ENCODE measurements at regions not wholly inside any gene's neighbourhood (a gene's known extent, or its start where the extent isn't known, plus 50 kb on each side); places are given as distances from the start of the nearest gene placed in this dataset.

GRCh38 chr15:95822961-95823360 lies 507.5 kb upstream of the NR2F2 start:
- DNase-seq, result no peak

DNA sequence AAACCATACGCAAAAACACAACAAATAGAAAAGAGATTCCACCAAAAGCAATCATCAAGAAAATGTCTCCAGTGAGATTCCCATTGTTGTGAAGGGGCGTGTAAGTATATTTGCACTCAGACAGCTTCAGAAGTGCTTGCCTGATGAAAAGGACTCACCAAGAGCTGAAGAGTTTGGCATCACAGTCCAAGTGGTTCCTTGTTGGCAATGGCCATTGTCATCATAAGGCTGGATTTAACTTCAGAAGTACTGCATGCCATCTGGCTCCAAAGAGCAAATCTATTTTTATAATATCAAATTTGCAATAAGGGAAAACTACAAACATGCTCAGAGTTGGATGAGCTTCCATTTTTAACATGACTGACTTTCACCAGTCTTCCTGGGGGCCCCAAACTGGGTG lies 505.3 kb upstream of the NR2F2 start:
- DNase-seq, result no peak

DNA sequence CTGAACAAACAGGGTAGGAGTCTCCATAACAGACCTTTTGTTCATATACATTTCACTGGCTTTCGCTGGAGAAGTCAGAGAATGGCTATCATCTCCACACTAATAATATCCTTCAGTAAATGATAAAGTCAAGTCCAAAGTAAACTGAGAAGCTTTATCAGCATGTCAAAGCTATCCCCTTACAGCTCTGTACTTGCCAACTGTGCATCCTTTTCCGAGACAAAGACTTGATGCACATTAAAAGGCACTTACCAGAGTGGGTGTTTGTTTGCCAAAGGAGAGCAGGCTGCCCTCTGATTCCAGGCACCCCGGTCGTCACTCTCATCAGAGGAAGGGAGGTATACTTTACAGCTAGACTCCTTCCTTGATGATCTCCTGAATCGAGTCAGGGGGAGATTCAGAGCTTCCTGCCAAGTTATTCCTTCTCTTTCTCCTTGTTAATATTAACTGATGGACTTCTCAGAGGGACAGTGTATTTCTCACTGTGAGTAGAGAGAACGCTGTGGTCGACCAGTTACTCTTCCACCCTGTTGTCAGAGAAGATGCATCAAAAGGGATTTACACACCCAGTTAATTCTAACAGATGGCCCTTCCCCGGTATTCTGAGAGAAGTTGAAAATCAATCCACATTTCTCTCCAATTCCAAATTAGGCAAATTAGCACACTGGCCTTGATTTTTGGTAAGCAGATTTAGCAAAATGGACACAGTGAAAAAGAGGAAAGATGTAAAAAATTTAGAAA lies 504.7 kb upstream of the NR2F2 start:
- DNase-seq, result peak; percentile 79

- peak; percentile 31 for DNase-seq
Observed at GRCh38 chr15:95826412-95827195, 503.9 kb upstream of the NR2F2 start.

GRCh38 chr15:95829062-95829461 lies 501.4 kb upstream of the NR2F2 start:
- DNase-seq, result no peak

- no peak for DNase-seq
Observed at GRCh38 chr15:95830281-95830680, 500.2 kb upstream of the NR2F2 start.

GRCh38 chr15:95832668-95833067 lies 497.8 kb upstream of the NR2F2 start:
- DNase-seq, result no peak

DNA sequence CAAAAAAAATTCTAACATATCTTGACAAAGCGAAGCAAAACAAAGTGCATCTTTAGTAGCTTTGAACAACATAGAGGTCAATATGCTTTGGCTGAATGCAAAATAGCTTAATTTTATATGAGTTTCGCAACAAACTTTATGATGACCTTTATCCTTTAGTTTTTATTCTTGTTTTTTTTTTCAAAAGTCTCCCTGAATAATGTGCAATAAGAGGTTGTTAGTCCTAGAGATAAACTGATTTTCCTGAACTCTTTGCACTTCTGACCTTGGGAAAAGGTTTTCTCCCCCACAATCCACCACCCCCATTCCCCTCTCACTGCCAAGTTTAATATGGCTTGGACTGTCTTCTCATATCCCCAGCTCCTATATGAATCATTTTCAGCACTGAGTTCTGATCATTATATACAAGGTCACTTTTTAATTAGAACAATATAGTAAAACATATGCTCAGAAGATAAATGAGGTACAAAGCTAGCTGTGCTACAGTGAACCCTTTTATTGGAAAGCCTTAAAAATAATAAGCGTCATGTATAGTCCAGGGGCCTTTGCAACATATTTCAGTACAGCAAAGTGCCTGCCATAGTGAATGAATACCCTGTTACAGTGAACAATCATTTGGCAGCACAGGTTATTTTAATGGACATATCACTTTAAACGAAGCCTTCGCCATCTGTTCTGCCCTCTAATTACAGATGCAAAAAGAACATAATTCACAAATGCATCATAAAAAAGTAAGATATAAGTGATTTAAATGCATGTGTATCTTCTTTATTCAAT lies 496.3 kb upstream of the NR2F2 start:
- no peak for DNase-seq

- no peak for DNase-seq
Observed at GRCh38 chr15:95836536-95836935, 494.0 kb upstream of the NR2F2 start.

GRCh38 chr15:95837341-95838004 lies 493.0 kb upstream of the NR2F2 start:
- no peak for DNase-seq

DNA sequence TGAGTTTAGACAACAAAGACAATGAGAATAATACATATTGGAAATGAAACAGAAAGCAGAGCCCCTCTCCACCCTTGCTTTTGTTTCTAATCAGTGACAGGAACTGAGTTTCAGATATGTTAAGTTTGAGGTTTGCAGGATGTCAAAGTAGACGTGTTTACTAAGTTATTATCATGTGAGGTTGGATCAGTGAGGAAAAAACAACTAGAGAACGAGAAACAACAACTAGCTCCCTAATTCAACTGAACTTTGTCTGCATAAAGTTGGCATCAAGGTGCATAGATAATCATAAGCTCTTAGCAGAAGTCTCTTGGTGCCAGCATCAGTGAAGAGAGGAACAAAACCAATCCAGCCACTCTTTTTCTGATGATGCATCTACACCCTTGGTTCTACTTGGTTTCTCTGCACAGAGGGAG lies 491.1 kb upstream of the NR2F2 start:
- no peak for DNase-seq

DNA sequence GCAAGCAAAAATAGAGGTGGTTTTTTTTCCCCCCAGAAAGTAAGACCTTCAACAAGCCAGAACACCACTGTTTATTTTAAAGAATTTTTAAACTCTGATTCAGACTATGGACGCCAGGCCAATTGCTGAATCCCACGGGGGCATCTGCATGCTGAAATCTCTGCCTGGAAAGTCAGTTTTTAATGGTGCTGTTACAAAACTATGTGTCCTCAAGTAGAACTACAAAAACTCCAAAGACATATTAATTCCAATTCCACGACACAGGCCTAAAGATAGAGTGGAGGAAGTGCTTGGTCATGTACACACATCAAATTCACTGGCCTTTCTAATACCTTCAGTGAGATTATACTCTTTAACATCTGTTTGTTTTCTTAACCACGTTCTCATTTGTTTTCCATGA lies 490.5 kb upstream of the NR2F2 start:
- no peak for DNase-seq

DNA sequence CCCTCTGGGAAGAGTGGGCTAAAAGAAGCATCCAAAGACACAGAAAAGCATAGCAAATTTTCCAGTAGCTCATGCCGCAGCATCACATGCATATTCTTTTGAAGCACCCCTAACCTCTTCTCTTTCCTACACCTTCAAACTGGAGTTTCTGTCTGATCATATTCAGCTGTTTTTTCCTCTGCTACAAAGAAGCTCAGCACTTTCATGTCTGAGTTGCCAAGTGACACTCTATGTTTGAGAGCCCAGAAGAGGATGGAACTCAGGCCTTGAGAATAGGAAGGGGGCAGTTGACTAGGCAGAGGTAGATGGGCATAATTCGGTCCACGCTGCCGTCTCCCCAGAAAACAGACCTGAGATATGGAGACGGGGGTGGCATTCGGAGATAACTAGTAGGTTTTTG lies 489.6 kb upstream of the NR2F2 start:
- DNase-seq, result no peak

DNA sequence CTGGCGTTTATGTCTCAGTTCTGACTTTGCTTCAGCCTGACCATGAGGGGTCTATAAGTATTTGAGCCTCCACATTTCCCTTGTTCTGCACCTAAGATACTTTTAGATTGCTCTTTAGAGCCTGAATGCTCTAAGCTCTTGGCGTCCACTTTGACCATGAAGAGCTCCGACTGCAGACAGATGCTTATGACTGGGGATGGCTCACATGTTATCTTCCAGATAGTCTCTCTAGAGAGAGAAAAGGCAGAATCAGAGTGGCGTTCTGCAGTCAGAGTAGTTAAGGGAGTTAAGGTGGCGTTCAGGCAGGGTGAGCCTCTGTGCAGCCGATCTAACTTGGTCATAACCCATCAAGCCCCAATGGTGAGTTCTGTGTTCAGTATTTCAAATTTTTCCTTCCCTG lies 487.9 kb upstream of the NR2F2 start:
- DNase-seq, result no peak

DNA sequence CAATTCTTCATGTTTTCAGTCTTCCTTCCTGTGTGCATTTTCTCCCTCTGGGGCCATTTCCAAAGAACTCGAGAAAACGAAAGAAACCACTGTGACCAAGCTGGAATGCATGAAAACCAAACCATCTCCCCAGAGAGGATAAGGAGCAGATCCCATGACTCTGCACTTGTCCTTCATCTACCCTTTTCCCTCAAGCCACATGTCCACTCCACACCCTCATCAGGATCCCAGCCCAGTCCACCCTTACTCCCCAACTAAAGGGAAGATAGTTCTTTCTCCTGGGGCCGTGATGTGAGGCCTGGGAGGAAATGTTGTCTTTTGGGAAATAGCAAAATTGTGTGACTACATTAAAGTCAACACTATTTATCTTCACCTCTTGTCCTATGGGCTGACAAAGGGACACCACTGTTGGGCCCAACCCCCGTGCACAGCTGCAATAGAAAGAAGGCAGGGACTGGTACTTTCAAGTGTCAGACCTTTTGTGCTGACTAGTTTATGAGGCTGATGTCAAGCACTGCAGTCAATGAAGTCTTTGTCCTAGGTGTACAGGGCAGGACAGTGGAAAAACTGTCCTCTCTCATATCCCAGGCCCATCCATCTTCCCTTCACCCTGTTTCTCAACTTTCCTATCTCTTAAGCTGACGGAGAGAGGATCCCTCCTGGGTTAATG lies 487.1 kb upstream of the NR2F2 start:
- DNase-seq, result no peak

DNA sequence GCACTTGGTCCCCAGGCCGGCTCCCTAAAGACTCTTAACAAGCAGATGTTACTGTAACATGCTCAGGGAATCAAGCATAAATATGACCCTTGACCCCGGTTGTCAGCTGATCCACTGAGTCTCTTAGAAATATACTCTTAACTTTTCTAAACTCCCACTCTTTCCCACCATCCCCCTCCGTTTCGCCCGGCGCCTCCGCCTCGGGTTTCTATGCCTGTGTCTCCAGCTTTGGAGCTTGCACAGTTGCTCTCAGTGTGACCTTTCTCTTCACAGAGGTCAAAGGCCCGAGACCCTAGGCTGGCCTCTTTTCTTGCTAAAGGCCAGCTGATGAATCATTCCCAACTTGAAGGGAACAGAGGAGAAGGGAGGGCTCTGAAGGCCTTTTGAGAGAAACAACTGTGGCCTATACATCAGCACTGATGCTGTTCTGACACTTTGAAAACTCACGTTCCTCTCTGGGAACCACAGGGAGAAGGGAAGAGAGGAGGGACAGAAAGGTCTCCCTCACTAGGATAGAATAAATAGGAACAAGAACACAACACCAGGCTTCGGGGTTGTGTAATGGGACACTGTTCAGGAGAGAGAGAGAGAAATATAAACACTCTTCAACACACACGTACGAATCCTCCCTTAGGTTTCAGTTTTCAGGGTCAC lies 484.5 kb upstream of the NR2F2 start:
- no peak for DNase-seq

GRCh38 chr15:95848126-95848525 lies 482.4 kb upstream of the NR2F2 start:
- DNase-seq, result no peak

GRCh38 chr15:95850837-95851236 lies 479.7 kb upstream of the NR2F2 start:
- DNase-seq, result no peak

DNA sequence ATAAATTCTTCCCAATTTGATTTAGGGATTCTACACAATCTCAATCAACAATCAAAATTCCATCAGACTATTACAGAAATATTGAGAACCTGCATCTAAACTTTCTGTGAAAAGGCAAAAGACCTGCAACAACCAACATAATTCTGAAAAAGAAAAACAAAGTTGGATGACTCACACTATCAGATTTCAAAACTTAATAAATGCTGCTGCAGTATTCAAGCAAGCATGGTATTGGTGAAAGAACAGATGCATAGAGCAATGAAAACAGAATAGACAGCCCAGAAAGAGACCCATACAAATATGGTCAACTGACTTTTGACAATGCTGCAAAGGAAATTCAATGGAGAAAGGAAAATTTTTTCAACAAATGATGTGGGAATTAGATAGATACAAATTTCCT lies 477.1 kb upstream of the NR2F2 start:
- DNase-seq, result no peak

DNA sequence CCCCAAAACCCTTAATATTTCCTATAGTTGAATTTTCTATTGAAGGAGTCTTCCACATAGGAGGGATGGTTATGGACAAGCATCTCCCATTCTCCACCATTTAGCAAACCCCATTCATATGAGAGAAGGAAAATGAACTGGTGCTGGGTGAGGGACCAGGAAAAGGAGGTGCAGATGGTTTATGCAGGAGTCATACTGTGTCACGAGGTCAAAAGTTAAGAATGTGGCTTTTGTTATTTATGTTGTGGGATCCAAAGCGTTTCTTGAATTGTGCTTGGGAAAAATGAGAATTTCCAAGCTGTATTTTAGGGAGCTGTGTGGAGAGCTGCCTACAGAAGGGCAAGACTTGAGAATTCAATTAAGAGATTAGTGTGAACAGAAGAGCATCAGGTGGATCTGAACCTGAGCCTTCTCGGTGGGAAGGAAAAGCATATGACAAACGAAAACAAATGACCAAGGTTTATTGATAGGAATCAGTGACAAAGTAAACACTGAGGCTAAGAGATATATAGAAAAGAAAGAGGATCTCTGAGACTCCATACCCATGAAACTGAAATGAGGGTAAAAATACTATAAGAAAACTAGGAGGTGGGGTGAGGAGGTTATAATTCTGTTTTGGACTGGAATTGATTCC lies 473.3 kb upstream of the NR2F2 start:
- no peak for DNase-seq

GRCh38 chr15:95857758-95858157 lies 472.7 kb upstream of the NR2F2 start:
- no peak for DNase-seq

GRCh38 chr15:95860406-95860805 lies 470.1 kb upstream of the NR2F2 start:
- no peak for DNase-seq

Measured in NCI-H1092 treated with DMSO at 0.1 percent for 48 hours (cell line).